NCI-H146 (cell line): ENCODE measurements at regions not wholly inside any gene's neighbourhood (a gene's known extent, or its start where the extent isn't known, plus 50 kb on each side); places are given as distances from the start of the nearest gene placed in this dataset.

Experiments
- DNase-seq: peaks from one replicate; lab custom pipeline; 2025; lab: John Stamatoyannopoulos, UW

DNA sequence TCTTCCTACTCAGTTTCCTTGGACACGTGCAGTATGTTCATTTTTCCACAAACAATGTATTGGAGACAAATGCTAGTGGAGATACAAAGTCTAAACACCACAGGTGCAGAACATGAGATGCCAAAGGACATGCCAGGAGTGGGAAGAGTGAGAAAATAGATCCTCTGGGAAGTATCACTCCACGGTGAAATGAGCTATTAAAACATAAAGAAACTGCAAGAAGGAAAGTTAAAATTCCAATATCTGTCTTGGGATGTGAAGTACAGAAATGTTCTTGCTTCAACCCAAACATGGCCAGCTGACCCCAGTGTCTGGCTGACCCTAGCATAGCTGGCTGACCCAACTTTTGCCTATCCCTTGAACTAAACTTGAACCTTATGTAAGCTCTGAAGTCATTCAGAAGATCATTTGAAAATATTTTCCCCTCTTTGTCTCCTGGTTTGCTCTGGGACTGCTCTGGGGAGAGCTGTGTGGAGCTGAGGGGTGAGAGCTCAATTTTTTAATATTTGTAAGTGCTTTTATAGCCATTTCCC lies 59.5 kb downstream of the FZD1 start:
- no peak for DNase-seq

DNA sequence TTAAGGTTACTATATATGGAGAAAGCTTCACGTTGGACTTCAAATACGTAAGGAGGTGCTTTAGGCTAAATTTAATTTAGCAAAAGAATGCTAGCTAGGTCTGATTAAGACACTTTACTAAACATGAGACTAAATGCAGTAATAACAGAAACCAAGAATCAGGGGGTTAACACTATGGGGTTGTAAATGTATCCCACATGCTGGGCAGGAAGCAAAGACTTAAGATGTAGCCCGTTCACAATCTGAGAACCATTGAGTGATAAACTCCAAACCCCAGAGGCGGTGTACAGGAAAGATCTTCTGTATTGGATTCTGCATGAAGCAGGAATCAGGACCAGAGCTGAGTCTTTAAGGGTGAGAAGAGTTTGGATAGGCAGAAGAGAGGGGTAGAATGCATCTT lies 60.4 kb downstream of the FZD1 start:
- DNase-seq = no peak

DNA sequence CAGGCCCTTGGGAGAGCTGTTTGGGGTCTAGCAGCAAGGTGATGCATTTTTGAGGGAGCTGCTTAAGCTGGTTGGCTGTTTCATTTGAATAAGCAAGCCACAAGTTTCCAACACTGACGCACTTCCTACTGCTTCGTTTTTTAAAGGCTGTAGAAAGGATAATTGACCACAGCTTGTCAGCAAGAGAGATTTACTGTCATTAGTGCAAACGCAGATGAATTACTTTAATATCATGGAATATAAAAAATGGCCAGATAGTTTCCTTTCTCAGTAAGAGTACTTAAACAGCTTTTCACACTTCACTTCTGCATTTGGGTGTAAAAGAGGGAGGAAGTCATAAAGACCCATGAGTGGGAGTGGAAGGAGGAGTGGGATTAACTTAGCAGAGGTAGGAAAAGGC lies 61.5 kb downstream of the FZD1 start:
- no peak for DNase-seq

DNA sequence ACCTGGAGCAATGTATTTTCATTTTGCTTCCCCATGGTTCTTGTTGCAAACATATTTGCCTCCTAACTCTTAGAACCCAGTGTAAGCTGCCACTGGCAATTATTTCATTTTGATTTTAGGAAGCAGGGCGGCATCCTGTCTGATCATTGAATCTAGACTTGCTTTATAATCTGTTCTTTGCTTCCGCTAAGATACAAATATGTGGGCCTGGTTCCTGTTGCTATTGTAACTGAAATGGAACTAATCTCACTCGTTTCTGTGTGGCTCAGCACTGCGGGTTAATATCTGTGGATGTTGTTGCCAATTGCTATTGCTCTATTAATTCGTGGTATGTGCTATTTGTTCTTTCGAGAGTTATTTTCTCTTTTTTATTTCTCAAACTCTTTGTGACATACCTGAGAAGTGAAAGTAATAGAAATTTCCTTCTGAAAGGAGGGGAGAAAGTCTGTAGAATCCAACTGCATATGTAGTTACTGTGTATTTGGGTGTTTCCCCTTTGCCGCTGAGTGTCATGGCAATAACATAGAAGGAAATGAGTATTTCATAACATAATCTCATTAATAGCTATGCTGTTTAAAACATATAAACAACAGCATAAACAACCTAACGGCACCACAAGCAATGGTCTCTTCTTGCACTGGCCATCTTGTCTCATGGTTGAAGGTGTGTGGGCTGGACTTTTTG lies 62.4 kb downstream of the FZD1 start:
- DNase-seq = no peak

DNA sequence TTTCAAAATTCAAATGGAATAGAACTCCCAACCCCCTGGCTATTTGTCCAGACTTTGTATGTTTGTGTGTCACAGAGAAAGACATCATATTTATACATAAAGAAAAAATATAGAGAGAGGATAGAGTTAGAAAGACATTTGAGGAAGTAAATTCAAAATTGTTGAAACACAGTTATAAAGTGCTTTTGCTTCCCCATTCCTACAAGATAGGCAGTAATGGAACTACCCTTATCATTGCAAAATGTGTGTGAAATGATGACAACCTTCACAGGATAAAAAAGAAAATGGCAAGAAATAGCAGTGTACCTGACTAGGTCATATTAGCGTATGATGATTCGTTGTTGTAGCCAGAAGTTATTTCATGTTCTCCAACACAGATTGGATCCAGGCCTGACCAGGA lies 63.1 kb downstream of the FZD1 start:
- DNase-seq = no peak

DNA sequence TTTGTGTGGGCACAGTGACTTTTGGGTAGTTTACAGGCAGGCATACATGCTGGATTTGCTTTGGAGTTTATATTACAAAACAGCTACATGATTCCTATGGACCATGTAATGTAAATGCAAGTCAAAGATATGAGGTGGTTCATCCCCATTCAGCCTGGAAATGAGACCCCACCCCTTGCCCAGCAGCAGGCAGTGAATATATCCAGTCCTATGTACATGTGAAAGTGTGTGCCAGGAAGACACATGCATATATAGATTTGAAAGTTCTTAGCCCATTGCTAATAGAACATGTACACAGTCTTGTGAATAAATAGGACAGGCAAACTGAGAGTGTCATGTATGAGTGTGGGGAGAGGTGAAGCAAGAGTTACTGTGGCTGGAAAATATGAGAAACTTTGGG lies 65.3 kb downstream of the FZD1 start:
- no peak for DNase-seq

DNA sequence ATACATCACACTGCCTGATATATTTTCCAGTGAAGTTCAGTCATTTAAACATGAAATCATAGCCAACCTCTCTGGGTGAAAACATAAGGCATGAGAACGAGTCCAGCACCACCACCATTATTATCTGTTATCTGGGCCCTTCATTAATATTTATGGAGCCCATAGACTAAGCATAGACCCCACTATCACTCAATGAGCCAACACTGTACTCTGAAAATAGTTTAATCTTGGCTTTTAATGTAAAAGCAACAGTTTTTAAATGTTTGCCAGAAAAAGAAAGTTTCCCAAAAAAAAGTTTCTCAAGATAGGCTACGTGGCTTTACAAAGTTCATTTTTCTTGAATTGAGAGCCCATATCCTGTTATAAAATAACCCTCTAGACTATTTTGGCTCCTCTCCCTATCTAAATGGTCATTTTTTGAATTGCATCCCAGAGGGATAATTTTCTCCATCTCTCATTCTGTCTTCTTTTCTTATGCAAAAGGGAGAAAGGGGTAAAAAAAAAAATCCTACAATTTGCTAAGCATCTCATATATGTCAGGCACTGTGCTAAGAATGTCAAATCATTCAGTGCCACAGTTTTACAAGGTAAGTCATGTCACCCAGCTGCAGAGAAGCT lies 66.1 kb downstream of the FZD1 start:
- DNase-seq = no peak

DNA sequence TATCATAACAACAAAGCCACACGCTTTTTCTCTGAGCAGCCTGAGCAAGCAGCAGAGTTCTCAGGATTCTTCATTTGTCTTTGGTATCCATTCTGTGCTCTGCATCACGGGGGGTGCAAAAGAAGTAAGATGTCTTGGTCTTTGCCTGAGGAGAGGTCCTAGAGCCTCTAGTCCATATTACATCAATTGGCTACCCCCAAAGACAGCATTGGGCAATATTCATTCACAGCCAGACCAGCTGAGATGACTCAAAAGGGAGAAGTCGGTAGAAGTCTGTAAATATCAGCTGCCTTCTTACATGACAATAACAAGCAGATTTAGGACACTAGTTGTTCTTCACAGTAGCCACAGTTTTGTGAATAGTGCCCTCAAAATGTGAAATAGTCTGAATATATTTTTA lies 66.6 kb downstream of the FZD1 start:
- DNase-seq = no peak

DNA sequence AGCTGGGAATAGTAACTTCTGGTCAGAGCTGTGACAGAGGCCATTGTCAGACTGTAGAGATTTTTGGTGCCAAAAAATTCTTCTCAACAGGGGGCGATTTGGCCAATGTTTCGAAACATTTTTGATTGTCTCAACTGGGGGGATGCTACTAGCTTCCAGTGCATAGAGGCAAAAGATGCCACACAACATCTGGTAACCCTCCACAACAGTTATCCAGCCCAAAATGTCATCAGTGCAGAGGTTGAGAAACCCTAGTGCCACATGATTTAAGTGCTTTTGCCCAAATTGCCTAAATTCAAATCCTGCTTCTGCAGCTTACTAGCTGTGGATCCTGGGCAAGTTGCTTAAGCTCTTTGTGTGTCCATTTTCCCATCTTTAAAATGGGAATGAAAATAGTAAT lies 71.9 kb downstream of the FZD1 start:
- no peak for DNase-seq

DNA sequence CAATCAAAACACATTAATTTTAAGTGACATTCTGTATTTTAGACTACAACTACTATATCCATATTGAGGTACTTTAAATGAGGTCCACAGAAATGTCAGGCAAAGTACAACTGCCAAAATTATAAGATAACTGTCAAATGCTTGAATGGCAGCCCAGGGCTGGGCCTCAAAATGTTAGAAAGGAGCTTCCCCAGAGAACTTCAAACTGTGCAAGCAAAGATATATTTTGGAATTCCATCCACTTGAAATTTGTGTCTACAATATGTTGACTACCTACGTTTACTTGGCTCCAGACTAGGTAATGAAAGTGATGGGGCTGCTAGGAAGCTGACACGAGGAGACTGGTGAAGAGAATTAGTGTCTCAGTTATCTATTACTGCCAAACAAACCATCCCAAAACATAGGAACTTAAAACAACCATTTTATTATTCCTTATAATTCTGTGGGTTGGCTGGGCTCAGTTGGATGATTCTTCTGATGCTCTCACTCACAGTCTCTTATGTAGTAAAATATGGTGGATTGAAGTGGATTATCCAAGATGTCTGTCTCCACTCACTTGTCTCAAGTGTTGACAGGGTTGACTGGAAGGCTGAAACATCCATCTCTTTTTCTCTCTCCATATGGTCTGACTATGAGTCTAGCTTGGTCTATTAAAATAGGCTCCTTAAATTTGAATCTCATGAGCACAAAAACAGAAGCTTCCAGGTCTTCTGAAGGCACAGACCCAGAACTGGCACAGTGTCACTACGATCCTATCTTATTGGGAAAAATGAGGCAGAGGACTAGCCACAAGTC lies 74.2 kb downstream of the FZD1 start:
- no peak for DNase-seq

DNA sequence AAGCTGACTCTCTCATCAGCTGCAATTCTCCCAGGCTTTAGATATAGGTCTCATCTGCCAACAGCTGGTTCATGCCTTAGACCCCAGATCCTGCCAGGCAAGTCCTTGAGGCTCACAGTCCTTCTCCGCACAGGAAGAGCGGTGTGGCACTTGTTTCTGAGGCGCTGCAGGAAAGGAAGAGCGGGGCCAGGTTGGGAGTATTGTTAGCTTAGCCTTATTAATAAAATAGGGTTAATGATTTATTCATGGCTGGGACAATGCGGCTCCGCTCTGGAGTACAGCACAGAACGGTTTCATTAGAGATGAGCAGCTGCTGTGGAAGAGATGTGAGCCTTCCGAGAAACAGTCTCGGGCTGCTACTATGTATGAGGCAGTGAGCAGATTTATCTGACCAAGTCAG lies 78.1 kb downstream of the FZD1 start:
- DNase-seq = no peak

DNA sequence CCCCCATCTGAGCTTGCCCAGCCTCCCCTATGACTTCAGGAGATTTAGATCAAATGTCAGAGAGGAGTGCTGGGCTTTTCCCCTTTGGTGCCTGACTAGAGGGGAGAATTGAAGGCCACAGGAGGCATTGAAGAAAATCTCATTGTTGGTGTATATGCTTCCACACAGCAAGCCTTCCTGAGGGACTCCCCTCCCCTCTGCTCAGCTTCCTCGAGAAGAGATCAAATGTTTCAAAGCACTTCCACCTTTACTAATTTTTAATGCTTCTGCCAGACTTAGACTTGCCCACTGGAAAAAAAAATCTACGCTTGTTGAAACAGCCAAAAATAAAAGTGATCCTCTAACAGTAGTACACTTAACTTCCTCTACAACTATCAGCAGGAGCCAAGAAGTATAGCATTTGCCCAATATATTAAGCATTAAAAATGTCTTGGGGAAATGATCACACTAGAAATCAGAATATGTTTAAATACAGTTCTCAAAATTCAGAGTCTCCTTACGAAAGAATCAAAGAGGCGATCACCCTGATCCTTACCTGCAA lies 79.3 kb downstream of the FZD1 start:
- no peak for DNase-seq

DNA sequence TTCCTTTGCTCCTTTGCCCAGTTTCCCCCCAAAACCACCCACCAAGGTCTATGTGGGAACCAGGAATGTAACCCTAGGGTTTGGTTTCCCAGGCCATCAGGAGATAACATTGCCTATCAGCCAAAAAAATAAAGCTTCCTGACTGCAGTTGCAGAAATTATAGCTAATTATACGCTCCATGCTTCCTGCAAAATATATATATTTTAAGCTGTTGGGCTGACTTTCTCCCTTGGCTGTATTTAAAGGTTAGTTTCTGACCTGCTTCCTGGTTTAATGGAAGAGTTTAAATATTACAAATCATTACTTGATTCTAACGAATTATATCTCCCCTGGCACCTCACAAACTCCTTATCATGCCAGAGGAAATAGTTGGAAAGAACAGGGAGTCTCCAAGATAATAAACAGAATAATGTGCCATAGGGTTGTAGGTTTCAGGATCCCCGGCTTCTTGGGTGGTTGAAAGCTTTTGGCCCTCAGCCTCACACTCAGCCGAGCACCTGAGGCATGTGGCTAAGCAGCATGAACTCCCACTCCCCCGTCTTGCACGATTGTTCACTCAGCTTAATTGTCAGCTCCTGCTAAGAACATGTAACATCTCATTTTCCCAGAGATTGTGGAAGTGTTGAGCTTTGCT lies 79.9 kb downstream of the FZD1 start:
- no peak for DNase-seq

DNA sequence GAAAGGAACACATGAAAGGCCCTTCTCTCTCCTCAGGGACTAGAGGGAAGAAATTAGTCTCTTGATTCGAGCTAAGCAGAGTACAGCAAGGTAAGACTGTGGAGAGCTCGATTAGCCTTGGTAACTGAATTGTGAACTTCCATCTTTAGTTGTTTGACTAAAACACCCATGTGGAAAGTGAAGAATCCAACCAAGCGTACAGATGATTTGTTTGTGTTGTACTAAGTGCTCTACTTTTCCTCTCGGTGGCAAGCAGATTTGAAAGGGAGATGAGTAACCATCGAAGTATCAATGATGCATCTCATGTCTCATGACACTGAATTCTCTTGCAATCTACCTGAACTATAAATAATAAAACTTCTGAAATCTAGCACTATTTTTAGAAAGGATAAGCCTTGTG lies 80.7 kb downstream of the FZD1 start:
- DNase-seq = no peak

DNA sequence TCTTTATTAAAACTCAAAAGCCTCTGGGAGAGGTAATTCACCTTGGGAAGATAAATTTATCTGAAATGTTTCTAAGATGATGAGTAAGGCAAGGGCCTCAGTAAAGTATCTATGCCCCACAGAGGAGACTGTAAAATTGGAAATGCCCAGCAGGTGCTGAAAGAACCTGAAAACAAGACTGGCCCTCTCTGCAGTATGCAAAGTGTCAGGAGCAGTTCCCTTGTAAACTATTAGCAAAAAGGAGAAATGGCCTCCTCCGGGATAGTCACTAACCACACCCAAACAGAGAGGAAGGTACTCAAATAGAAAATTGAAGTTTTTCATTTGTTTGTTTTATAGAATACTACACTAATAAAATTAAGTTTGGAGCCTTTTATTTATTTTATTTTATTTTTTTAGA lies 81.2 kb downstream of the FZD1 start:
- no peak for DNase-seq

DNA sequence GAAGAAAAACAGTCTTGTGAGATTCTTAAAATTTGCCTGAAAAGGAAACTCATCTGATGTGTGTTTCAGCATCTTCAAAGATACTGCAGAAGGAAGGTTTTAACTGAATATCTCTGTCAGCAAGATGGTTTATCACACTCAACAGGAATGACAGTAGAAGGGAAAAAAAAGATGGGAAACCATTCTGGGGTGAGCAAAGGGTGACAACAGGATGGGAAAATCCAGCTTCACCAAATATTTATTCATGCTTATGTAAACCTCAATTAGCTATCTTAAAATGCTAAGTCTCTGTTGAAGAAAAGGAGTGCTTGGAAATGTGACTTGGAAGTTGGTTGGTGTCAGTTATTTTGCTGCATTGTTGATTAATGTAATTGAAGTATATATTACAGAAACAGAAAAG lies 82.2 kb downstream of the FZD1 start:
- no peak for DNase-seq

DNA sequence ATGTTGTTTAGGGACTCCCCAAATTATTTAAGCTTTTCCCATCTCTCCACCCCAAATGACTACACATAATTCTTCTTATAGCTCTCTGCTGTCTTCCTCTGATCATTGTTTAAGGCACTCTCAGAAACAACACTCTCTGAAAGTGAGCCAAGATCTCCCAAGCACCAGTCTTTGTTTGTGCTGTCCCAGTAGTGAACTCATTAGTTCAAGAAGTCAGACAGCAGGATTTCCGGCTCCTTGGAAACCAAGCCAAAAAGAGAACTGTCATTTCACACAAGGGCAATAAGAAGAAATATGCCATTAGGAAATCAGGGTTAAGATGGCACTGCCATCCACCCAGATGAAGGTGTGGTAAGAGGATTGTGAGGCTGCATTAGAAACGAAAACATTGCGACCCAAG lies 83.1 kb downstream of the FZD1 start:
- DNase-seq = no peak

DNA sequence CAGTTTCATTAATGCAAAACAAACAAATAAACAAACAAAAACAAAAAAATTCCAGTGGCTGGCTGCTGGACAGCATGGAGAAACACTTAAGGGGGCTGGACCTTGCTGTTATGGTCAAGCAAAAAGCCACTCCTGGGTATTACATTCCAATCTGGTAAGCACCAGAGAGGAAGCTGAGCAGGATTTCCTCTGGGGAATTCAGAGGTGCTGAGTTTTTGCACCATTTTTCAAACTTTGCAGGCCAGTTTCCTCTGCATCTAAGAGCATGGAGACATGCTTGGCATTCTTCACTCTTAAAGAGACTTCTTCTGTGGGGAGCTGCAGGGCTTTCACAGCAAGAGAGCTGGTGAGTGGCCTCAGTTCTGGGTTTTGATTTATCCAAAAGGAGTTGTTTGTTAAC lies 84.5 kb downstream of the FZD1 start:
- DNase-seq = no peak

DNA sequence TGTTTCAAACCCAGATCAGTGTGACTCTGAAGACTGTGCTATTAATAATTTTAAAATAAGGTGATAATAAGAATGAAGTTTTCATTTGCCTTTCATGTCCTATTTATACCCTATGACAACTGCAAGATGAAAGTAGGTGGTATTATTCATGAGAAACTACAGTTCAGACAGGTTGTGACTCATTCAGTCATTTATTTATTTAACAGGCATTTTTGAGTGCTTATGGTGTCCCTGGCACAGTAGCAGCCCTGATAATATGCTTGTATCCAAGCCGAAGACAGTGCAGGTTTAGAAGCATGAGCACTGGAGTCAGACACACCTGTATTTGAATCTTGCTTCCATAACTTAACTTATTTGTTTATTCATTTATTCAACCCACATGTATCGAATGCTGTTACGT lies 87.1 kb downstream of the FZD1 start:
- DNase-seq = no peak

DNA sequence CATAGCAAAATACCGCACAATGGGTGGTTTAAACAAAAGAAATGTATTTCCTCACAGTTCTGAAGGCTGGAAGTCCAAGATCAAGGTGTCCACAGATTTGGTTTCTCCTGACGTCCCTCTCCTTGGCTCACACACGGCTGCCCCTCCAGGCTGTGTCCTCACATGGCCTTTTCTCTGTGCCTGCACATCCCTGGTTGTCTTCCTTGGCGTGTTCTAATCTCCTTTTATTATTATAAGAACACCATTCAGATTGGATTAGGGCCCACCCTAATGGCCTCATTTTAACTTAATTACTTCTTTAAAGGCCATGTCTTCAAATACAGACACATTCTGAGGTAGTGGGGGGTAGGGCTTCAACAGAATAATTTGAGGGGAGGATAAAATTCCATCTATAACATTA lies 87.9 kb downstream of the FZD1 start:
- no peak for DNase-seq

DNA sequence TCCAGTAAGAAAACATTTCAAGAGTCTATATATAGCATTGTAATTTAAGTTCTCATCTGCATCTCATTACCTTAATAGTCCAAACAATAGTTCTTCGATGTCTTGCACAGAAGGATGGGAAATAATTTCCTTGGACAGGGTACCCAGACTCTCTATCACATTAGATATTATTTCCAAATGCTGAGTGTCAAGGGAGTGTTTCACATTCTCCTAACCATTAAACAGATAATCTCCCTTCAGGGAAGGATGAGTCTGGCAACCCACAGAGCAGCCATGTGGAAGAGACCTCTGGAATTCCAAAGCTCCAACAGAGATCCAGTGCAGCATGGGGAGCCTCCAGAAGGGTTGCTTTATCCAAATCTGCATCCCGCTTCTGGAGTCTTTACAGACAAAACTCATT lies 89.6 kb downstream of the FZD1 start:
- DNase-seq = no peak

DNA sequence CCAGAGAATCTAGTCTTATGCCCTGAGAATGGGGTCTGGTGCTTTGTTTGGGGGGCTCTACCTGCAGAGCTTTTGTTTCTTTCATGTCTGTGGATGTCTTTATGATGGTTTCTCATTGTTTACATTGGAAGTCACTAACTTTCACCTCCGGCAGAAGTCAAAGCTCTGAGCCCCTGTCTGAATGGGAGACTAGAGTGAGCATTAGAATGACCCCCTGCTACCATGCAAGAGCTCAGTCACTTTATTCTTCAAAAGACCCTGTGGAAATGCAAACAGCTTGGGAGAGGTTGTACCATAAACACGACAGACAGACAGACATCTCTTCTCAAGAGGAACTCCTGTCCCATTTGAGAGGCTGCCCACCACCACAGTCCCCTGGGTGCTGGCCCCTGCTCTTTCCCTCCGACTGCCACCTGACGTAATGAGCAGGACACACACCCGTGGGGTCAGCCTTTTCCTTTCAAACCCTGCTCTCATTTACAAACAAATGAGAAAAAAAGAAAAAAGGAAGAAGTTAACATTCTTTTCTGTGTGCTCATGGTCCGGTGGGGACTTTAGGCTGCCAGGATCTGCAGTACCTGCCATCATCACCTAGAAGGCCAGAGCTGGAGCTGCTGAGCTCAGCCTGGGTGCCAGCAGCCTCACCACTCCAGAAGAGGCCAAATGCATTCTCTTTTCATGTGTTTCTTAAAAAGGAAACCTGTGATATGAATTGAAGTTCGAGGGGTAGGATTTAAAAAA lies 91.6 kb downstream of the FZD1 start:
- DNase-seq = no peak
